SK-N-SH treated with all-trans-retinoic acid at 6 μM for 48 hours (cell line): ENCODE measurements at regions not wholly inside any gene's neighbourhood (a gene's known extent, or its start where the extent isn't known, plus 50 kb on each side); places are given as distances from the start of the nearest gene placed in this dataset.

ENCODE experiments used
- ATAC-seq: fragments of 200-7000 bp; cut with Tn5 transposase; 3 replicates; pipeline ENCODE4 v1.9.1; 2020; ENCODE audit warnings: mild to moderate bottlenecking, moderate library complexity
- ARNTL ChIP-seq: fragments of 450-650 bp; formaldehyde crosslinking; IDR thresholded peaks from 2 replicates; pipeline ENCODE4 v1.5.0; 2020; ENCODE audit warnings: low read depth, mild to moderate bottlenecking, moderate library complexity, borderline replicate concordance
- BACH2 ChIP-seq: fragments of 250-450 bp; sonication (Bioruptor Pico); IDR thresholded peaks from 2 replicates; pipeline ENCODE4 v1.9.0; 2021; ENCODE audit warnings: mild to moderate bottlenecking, borderline replicate concordance
- CSDC2 ChIP-seq: fragments of 250-450 bp; sonication (Bioruptor Pico); IDR thresholded peaks from 2 replicates; pipeline ENCODE4 v1.5.0; 2020; ENCODE audit warnings: mild to moderate bottlenecking, moderate library complexity
- CSRNP3 ChIP-seq: fragments of 250-450 bp; sonication (Bioruptor Pico); IDR thresholded peaks from 2 replicates; pipeline ENCODE4 v1.5.1; 2021; ENCODE audit warnings: mild to moderate bottlenecking, moderate library complexity
- ESRRG ChIP-seq: fragments of 250-450 bp; sonication (Bioruptor Pico); IDR thresholded peaks from 2 replicates; pipeline ENCODE4 v1.6.1; 2021; ENCODE audit warnings: mild to moderate bottlenecking
- GLIS3 ChIP-seq: fragments of 250-450 bp; sonication (Bioruptor Pico); IDR thresholded peaks from 2 replicates; pipeline ENCODE4 v1.5.0; 2020; ENCODE audit warnings: mild to moderate bottlenecking, moderate library complexity
- ISL1 ChIP-seq: fragments of 250-450 bp; sonication (Bioruptor Pico); IDR thresholded peaks from 2 replicates; pipeline ENCODE4 v2.1.2; 2022; ENCODE audit warnings: mild to moderate bottlenecking, moderate library complexity
- OSR1 ChIP-seq: fragments of 250-450 bp; sonication (Bioruptor Pico); IDR thresholded peaks from 2 replicates; pipeline ENCODE4 v1.8.0; 2022; ENCODE audit warnings: moderate library complexity, mild to moderate bottlenecking, inconsistent platforms
- PPARA ChIP-seq: fragments of 250-450 bp; sonication (Bioruptor Pico); IDR thresholded peaks from 2 replicates; pipeline ENCODE4 v1.5.0; 2020; ENCODE audit warnings: mild to moderate bottlenecking, borderline replicate concordance
- RARB ChIP-seq: fragments of 250-450 bp; sonication (Bioruptor Pico); IDR thresholded peaks from 2 replicates; pipeline ENCODE4 v1.8.0; 2021; ENCODE audit warnings: mild to moderate bottlenecking, moderate library complexity
- SNAI2 ChIP-seq: fragments of 250-450 bp; sonication (Bioruptor Pico); IDR thresholded peaks from 2 replicates; pipeline ENCODE4 v1.5.0; 2020; ENCODE audit warnings: mild to moderate bottlenecking, moderate library complexity
- TOX ChIP-seq: fragments of 250-450 bp; sonication (Bioruptor Pico); IDR thresholded peaks from 2 replicates; pipeline ENCODE4 v1.8.0; 2021; ENCODE audit warnings: mild to moderate bottlenecking, moderate library complexity, borderline replicate concordance
- ZC3H10 ChIP-seq: fragments of 250-450 bp; sonication (Bioruptor Pico); IDR thresholded peaks from 2 replicates; pipeline ENCODE4 v1.5.1; 2021; ENCODE audit warnings: mild to moderate bottlenecking, moderate library complexity
- ZFP30 ChIP-seq: fragments of 450-650 bp; formaldehyde crosslinking; IDR thresholded peaks from 2 replicates; pipeline ENCODE4 v1.5.0; 2022; ENCODE audit warnings: mild to moderate bottlenecking, moderate library complexity
- ZNF565 ChIP-seq: fragments of 450-650 bp; formaldehyde crosslinking; conservative IDR thresholded peaks from 2 replicates; pipeline ENCODE4 v1.5.0; 2020; ENCODE audit warnings: low read depth, mild to moderate bottlenecking, moderate library complexity
- ZNF70 ChIP-seq: fragments of 450-650 bp; formaldehyde crosslinking; IDR thresholded peaks from 2 replicates; pipeline ENCODE4 v1.5.0; 2020; ENCODE audit warnings: mild to moderate bottlenecking, moderate library complexity
- ZNF8 ChIP-seq: fragments of 450-650 bp; formaldehyde crosslinking; IDR thresholded peaks from 2 replicates; pipeline ENCODE4 v1.5.0; 2020; ENCODE audit warnings: mild to moderate bottlenecking, moderate library complexity
- TF ChIP-seq, protein P1 (sequence below): fragments of 250-450 bp; sonication (Bioruptor Pico); IDR thresholded peaks from 2 replicates; pipeline ENCODE4 v1.8.0; 2020; ENCODE audit warnings: mild to moderate bottlenecking, moderate library complexity, borderline replicate concordance
- TF ChIP-seq, protein P2 (sequence below): fragments of 250-450 bp; sonication (Bioruptor Pico); IDR thresholded peaks from 2 replicates; pipeline ENCODE4 v1.5.0; 2020; ENCODE audit warnings: mild to moderate bottlenecking, moderate library complexity
- TF ChIP-seq, protein P3 (sequence below): fragments of 250-450 bp; sonication (Bioruptor Pico); IDR thresholded peaks from 2 replicates; pipeline ENCODE4 v1.5.1; 2020; ENCODE audit warnings: low read depth, mild to moderate bottlenecking, moderate library complexity

DNA sequence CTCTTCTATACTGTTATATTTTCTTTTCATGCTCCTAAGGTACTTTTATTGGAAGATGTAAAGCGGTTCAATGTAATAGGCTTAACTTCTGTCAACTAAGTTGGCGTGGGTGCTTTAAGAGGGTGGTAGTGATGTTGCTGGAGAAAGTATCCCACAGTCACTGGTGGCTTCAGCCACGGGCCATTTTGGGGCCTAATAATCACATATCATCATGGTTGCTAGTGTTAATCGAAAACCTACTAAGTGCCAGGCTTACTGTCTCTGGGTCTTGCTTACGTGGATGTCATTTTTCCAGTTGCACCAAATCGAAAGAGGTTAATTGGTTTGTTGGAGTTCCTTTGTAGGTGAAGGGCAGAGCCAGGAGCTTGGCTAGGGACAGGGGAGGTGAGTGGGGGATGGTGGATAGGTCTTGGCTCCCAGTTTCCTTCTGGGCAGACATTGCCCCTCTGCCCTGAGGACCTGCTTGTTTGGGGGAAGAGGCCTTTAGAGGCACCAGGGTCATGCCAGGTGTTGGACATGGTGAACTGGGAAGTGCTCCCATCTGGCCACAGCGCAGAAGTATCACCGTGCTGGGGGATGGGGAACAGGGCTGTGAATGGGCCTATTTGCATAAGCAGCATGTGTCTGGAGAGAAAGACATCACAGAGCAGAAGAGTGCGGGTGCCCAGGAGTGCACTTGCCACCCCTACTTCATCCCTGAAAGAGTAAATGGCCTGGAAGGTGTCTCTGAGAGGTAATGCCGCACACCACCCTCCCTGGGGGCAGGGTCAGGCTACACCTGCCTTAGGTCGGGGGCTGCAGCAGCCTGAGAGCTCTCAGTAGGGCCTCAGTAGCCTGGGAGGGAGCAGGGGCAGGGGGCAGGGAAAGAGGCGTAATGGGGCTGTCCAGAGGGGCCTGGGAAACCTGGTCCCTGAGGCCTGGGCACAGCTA, 62.4 kb upstream of the POLG start (continued):
- TF ChIP-seq, protein P1, sequence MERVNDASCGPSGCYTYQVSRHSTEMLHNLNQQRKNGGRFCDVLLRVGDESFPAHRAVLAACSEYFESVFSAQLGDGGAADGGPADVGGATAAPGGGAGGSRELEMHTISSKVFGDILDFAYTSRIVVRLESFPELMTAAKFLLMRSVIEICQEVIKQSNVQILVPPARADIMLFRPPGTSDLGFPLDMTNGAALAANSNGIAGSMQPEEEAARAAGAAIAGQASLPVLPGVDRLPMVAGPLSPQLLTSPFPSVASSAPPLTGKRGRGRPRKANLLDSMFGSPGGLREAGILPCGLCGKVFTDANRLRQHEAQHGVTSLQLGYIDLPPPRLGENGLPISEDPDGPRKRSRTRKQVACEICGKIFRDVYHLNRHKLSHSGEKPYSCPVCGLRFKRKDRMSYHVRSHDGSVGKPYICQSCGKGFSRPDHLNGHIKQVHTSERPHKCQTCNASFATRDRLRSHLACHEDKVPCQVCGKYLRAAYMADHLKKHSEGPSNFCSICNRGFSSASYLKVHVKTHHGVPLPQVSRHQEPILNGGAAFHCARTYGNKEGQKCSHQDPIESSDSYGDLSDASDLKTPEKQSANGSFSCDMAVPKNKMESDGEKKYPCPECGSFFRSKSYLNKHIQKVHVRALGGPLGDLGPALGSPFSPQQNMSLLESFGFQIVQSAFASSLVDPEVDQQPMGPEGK (CRISPR knock-in tag), result no peak

GRCh38 chr15:89395996-89396395, 61.4 kb upstream of the POLG start:
- TF ChIP-seq ARNTL (no peak), ZFP30 (CRISPR knock-in tag) (no peak), ZNF565 (CRISPR knock-in tag) (no peak), GLIS3 (CRISPR knock-in tag) (no peak), ESRRG (CRISPR knock-in tag) (no peak), ISL1 (no peak), TOX (CRISPR knock-in tag) (no peak), BACH2 (CRISPR knock-in tag) (no peak), ZNF8 (CRISPR knock-in tag) (no peak)
- no peak for ATAC-seq

DNA sequence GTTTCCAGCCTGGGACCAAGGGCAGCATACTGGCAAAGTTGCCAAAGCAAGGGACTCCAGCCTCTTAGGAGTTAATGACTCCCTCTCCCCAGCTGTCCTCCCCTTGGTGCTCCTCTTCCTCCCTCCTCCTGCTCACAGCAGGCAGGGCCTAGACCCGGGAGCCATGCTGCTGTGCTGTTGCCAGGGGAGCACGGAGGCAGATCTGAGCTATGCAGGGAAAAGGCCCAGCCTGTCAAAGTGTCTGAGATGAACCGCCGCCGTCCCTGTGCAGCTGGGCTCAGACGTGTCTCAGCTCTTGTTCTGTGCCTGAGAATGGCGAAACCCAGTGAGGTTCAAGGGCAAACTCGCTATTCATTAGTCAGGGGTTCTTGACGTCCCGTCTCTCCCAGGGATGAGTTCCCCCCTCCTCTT, 60.8 kb upstream of the POLG start:
- no peak for ATAC-seq
- TF ChIP-seq CSDC2 (CRISPR knock-in tag) (no peak), OSR1 (CRISPR knock-in tag) (no peak), PPARA (CRISPR knock-in tag) (no peak), ZNF8 (CRISPR knock-in tag) (no peak), SNAI2 (no peak), ZFP30 (CRISPR knock-in tag) (no peak), ARNTL (no peak), CSRNP3 (CRISPR knock-in tag) (no peak), ZNF70 (CRISPR knock-in tag) (no peak)
- TF ChIP-seq, protein P1 (CRISPR knock-in tag), result no peak

DNA sequence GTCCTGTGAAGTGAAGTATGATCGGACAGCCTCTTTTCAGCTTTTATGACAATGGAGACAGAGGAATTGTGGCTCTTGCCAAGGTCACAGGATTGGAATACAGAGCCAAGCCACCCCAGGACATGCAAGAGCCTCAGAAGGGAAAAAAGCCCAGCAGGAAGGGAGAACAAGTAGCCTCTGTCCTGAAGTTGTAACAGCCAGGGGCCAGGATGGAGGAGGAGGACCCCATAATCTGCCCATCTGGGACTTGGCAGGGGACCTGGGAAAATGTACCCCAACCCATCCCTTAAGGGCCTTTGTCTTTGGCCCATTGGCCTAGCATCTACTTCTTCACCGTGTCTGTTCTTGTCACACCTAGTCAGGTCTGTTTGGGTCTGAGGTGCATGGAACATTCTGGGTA, 60.4 kb upstream of the POLG start:
- ATAC-seq, result no peak
- no peak for TF ChIP-seq SNAI2
- TF ChIP-seq TOX (CRISPR knock-in tag), result no peak
- no peak for TF ChIP-seq PPARA (CRISPR knock-in tag)
- TF ChIP-seq, protein P2, sequence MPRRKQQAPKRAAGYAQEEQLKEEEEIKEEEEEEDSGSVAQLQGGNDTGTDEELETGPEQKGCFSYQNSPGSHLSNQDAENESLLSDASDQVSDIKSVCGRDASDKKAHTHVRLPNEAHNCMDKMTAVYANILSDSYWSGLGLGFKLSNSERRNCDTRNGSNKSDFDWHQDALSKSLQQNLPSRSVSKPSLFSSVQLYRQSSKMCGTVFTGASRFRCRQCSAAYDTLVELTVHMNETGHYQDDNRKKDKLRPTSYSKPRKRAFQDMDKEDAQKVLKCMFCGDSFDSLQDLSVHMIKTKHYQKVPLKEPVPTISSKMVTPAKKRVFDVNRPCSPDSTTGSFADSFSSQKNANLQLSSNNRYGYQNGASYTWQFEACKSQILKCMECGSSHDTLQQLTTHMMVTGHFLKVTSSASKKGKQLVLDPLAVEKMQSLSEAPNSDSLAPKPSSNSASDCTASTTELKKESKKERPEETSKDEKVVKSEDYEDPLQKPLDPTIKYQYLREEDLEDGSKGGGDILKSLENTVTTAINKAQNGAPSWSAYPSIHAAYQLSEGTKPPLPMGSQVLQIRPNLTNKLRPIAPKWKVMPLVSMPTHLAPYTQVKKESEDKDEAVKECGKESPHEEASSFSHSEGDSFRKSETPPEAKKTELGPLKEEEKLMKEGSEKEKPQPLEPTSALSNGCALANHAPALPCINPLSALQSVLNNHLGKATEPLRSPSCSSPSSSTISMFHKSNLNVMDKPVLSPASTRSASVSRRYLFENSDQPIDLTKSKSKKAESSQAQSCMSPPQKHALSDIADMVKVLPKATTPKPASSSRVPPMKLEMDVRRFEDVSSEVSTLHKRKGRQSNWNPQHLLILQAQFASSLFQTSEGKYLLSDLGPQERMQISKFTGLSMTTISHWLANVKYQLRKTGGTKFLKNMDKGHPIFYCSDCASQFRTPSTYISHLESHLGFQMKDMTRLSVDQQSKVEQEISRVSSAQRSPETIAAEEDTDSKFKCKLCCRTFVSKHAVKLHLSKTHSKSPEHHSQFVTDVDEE (CRISPR knock-in tag), result no peak
- TF ChIP-seq RARB (CRISPR knock-in tag), result no peak
- TF ChIP-seq ISL1, result no peak
- TF ChIP-seq ZFP30 (CRISPR knock-in tag), result no peak
- no peak for TF ChIP-seq ZNF8 (CRISPR knock-in tag)
- no peak for TF ChIP-seq ZC3H10 (CRISPR knock-in tag)
- TF ChIP-seq, protein P3, sequence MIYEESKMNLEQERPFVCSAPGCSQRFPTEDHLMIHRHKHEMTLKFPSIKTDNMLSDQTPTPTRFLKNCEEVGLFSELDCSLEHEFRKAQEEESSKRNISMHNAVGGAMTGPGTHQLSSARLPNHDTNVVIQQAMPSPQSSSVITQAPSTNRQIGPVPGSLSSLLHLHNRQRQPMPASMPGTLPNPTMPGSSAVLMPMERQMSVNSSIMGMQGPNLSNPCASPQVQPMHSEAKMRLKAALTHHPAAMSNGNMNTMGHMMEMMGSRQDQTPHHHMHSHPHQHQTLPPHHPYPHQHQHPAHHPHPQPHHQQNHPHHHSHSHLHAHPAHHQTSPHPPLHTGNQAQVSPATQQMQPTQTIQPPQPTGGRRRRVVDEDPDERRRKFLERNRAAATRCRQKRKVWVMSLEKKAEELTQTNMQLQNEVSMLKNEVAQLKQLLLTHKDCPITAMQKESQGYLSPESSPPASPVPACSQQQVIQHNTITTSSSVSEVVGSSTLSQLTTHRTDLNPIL (CRISPR knock-in tag), result no peak
- TF ChIP-seq, protein P1 (CRISPR knock-in tag), result no peak
- TF ChIP-seq ARNTL, result no peak
- TF ChIP-seq GLIS3 (CRISPR knock-in tag), result no peak
- no peak for TF ChIP-seq ESRRG (CRISPR knock-in tag)
- no peak for TF ChIP-seq CSDC2 (CRISPR knock-in tag)
